ENCODE measurements at regions not wholly inside any gene's neighbourhood (a gene's known extent, or its start where the extent isn't known, plus 50 kb on each side); places are given as distances from the start of the nearest gene placed in this dataset.

DNA sequence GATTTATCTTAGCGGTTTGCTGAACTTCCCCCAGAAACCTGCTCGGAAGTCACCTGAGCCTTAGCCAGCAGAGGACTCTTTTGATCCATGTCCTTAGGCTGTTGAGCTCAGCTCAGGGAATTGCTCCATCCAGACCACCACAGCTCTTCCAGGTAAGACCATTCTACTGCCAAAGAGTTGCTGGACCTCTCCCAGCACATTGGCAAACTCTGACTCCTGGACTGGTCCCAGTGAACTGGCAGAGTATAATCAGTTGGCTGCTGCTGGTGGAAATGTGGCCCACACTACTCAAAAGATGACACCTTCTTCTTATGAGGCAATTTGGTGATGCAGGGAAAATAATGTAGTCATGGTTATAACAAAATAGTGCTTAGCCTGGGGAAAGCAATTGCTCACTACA, 308.8 kb upstream of the FIGN start:
- H3K9me3 Mint-ChIP-seq: peaks cover 16% of the 10 kb centered on the region
- H3K36me3 Mint-ChIP-seq: peaks cover 5% of the 10 kb centered on the region
- ATAC-seq: no peak
- no peaks in the 10 kb centered on the region for H3K4me1 Mint-ChIP-seq (ENCODE audit: low read depth in 2 of 2)
- no peak for DNase-seq (ENCODE audit: low spot score)
- H3K27ac Mint-ChIP-seq: no peak overlapping the region
- H3K27me3 Mint-ChIP-seq: no peaks in the 10 kb centered on the region
- H3K4me3 Mint-ChIP-seq: no peak overlapping the region

DNA sequence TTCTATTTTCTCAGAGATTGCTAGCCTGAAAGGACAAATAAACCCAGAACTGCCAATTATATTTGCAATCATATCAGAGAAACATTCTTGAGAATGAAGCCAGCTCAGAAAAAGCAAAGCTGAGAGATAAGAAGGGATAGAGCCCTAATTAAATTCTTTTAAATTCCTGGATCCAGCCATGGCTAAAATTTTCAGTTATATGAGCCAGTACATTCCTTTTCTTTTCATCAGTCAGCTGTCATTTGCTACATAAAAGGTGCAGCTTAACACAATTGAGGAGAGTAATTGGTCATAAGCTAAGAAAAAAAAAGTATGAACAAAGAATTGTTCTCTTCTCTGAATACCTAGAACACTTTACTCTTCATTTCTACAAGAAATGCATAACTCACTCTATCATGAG, 303.5 kb upstream of the FIGN start:
- H3K4me3 Mint-ChIP-seq: no peak overlapping the region
- ATAC-seq (no peak), DNase-seq (ENCODE audit: low spot score) (no peak)
- peaks cover 5% of the 10 kb centered on the region for H3K36me3 Mint-ChIP-seq
- peaks cover 7% of the 10 kb centered on the region for H3K9me3 Mint-ChIP-seq
- H3K4me1 Mint-ChIP-seq (ENCODE audit: low read depth in 2 of 2): no peaks in the 10 kb centered on the region
- H3K27ac Mint-ChIP-seq: no peak overlapping the region
- no peaks in the 10 kb centered on the region for H3K27me3 Mint-ChIP-seq

DNA sequence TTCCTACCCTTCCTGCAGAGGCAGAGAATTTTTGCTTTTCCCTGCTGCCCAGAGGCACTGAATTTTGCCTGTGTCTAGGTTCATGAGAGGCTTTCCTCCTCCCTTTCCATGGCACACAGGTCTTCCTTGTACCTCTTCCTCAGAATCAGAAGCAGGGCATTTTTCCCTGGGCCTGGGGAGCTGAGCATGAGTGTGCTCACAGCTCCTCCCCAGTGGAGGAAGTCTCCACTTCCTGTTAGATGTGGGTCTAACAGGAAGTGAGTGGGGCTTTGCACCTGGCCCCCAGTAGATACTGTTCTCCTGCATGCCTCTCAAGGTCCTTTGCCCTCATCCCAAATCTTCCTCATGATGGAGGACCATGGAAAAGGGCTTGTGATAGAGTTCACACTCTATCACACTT, 297.2 kb upstream of the FIGN start:
- H3K9me3 Mint-ChIP-seq: peaks cover 13% of the 10 kb centered on the region
- H3K4me3 Mint-ChIP-seq: no peak overlapping the region
- H3K4me1 Mint-ChIP-seq (ENCODE audit: low read depth in 2 of 2): peaks cover 0 to 3% of the 10 kb centered on the region in 2 donors
- no peak for DNase-seq (ENCODE audit: low spot score)
- no peaks in the 10 kb centered on the region for H3K36me3 Mint-ChIP-seq
- ATAC-seq: no peak
- H3K27me3 Mint-ChIP-seq: no peaks in the 10 kb centered on the region
- no peak overlapping the region for H3K27ac Mint-ChIP-seq

DNA sequence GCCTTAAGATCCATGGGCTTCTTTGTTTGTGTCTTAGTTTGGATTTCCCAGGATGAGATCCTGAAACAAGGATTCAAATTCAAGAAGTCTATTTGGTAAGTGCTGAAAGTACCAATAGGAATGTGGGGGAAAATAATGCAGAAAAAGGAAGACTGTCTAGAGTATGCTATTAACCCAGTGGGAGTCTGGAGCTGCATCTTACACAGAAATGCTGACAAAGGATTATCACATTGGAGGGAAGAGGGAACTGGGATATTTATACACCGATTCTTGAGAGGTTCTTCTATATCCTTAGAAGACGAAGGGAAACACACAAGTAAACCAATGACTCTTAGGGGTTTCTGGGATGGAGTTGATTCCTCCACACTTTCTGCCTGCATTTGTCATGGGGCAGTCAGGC, 294.8 kb upstream of the FIGN start:
- Mint-ChIP-seq H3K4me1 (ENCODE audit: low read depth in 2 of 2) (peaks cover 0 to 3% of the 10 kb centered on the region in 2 donors), H3K36me3 (peaks cover 5% of the 10 kb centered on the region), H3K27ac (no peak overlapping the region), H3K9me3 (peaks cover 19% of the 10 kb centered on the region), H3K27me3 (no peaks in the 10 kb centered on the region), H3K4me3 (no peak overlapping the region)
- ATAC-seq (no peak), DNase-seq (ENCODE audit: low spot score) (no peak)

DNA sequence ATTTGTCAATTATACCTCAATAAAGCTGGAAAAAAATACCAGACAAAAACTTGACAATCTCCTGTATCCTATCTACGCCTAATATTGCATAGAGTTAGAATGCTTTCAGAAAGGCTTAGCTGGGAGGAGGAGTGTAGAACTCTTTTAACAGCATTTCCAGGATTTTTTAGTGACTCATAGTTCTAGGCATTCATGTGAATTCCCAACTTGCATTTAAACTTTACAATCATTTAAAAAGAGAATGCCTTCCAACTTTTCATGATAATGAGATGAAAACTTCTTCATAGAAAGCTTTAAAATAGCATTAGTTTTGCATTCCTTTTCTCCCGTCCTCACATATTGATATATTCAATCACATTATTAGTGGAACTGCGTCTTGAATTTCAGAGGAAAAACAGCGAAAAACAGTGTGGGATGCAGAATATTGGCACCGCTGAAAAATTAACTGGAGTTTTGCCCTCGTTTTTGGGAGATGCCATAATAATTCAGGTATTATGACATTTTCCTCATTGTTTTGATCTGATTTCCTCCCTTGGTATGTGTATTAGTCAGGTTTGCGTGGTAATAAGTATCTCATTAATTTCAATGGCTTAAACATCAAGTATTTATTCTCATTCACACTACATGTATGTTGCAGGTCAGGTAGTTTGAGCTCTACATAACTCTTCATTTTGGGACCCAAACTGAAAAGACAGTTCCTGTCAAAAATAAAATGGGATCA, 293.2 kb upstream of the FIGN start:
- no peaks in the 10 kb centered on the region for H3K27me3 Mint-ChIP-seq
- DNase-seq (ENCODE audit: low spot score) (no peak), ATAC-seq (no peak)
- H3K4me3 Mint-ChIP-seq: no peak overlapping the region
- no peak overlapping the region for H3K27ac Mint-ChIP-seq
- peaks cover 5% of the 10 kb centered on the region for H3K36me3 Mint-ChIP-seq
- H3K9me3 Mint-ChIP-seq: peaks cover 21% of the 10 kb centered on the region
- peaks cover 0 to 3% of the 10 kb centered on the region in 2 donors for H3K4me1 Mint-ChIP-seq (ENCODE audit: low read depth in 2 of 2)

DNA sequence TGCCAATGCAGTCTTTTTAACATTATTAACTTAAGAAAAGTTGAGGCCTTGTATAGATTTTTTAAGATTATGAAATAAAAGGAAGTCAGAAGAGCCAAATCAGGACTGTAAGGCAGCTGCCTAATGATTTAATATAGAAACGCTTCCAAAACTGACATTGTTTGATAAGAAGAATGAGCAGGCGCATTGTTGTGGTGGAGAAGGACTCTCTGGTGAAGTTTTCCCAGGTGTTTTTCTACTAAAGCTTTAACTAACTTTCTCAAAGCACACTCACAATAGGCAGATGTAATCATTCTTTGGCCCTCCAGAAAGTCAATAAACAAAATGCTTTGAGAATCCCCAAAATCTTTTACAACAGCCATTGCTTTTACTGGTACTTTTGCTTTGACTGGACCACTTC, 288.6 kb upstream of the FIGN start:
- Mint-ChIP-seq H3K9me3 (peaks cover 31% of the 10 kb centered on the region), H3K36me3 (peaks cover 16% of the 10 kb centered on the region), H3K27ac (no peak overlapping the region), H3K4me3 (no peak overlapping the region), H3K27me3 (no peaks in the 10 kb centered on the region), H3K4me1 (ENCODE audit: low read depth in 2 of 2) (no peaks in the 10 kb centered on the region)
- no peak for ATAC-seq
- DNase-seq (ENCODE audit: low spot score): no peak

DNA sequence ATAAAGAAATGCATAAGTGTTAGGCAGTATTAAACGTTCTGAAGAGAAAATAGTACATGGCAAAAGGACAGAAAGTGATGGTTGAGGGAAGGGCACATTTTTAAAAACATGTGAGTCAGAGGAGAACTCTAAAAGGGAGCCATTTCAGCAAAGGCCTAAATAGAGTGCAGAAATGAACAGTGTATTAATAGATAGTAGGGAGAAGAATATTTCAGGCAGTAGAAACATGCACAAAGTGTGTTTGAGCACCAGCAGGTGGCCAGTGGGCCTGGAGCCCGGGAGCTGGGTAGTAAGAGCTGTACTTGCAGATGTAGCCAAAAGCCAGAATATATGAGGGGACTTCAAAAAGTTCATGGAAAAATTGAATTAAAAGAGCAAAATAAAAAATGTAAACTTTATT, 288.1 kb upstream of the FIGN start:
- H3K4me3 Mint-ChIP-seq: no peak overlapping the region
- peaks cover 16% of the 10 kb centered on the region for H3K36me3 Mint-ChIP-seq
- H3K9me3 Mint-ChIP-seq: peaks cover 28% of the 10 kb centered on the region
- ATAC-seq (no peak), DNase-seq (ENCODE audit: low spot score) (no peak)
- no peaks in the 10 kb centered on the region for H3K27me3 Mint-ChIP-seq
- no peaks in the 10 kb centered on the region for H3K4me1 Mint-ChIP-seq (ENCODE audit: low read depth in 2 of 2)
- no peak overlapping the region for H3K27ac Mint-ChIP-seq

DNA sequence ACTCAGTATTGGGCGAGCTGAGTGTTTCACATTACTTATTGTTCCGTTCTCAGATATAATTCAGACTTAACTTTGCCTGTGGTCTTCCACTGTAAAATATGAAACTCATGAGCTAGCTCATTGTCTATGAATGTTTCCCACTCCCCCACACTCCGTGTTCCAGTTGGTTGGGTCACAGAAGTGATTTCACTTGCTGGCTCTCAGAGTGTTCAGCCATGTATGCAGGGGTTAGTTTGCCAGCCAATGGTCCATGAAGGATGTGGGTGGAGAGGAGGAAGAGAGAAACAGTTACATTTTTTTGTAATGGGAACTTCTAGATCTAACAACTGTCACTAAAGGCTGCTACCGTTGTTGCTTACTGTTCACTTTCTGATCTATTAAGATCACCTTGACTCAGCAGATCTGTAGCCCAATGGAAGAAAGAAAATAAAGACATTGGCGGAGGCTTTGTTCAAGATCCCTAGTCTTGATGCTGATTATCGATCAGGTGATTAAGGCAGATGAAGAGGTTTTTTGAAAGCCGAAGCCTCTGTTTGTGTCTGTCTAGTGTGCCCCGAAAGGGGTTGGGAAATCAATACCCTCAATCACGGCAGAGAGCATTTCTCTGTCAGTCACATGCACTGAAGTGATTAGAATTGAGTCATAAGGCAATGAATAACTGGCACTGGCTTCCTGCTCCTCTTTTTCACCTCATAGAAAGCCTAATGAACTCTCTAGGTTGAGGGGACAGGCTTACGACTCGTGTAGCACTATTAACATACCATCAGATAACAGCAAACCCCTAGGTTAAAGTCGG, 279.7 kb upstream of the FIGN start:
- Mint-ChIP-seq H3K4me3 (no peak overlapping the region), H3K36me3 (no peaks in the 10 kb centered on the region), H3K27ac (no peak overlapping the region), H3K9me3 (peaks cover 4% of the 10 kb centered on the region), H3K27me3 (no peaks in the 10 kb centered on the region), H3K4me1 (ENCODE audit: low read depth in 2 of 2) (no peaks in the 10 kb centered on the region)
- ATAC-seq (no peak), DNase-seq (ENCODE audit: low spot score) (no peak)

DNA sequence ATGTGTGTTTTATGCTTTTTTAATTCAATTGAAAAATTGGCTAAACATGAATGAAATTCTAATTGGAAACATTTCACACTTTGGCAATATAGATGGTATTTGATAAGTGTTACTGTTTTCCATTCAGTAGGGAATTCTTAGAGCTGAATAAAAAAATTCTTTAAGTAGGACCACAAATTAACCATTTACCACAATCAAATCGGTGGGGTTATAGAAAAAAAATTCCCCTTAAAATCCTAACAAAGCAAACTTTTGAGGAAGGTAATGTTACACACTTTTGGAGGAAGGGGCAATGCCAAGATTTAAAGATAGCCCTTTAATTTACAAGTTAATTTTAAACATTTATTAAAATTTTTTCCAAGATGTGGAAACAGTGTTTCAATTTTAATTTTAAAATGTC, 279.0 kb upstream of the FIGN start:
- no peak overlapping the region for H3K27ac Mint-ChIP-seq
- no peaks in the 10 kb centered on the region for H3K27me3 Mint-ChIP-seq
- no peak for ATAC-seq
- no peak for DNase-seq (ENCODE audit: low spot score)
- H3K4me1 Mint-ChIP-seq (ENCODE audit: low read depth in 2 of 2): no peaks in the 10 kb centered on the region
- no peaks in the 10 kb centered on the region for H3K36me3 Mint-ChIP-seq
- H3K4me3 Mint-ChIP-seq: no peak overlapping the region
- H3K9me3 Mint-ChIP-seq: peaks cover 1% of the 10 kb centered on the region

DNA sequence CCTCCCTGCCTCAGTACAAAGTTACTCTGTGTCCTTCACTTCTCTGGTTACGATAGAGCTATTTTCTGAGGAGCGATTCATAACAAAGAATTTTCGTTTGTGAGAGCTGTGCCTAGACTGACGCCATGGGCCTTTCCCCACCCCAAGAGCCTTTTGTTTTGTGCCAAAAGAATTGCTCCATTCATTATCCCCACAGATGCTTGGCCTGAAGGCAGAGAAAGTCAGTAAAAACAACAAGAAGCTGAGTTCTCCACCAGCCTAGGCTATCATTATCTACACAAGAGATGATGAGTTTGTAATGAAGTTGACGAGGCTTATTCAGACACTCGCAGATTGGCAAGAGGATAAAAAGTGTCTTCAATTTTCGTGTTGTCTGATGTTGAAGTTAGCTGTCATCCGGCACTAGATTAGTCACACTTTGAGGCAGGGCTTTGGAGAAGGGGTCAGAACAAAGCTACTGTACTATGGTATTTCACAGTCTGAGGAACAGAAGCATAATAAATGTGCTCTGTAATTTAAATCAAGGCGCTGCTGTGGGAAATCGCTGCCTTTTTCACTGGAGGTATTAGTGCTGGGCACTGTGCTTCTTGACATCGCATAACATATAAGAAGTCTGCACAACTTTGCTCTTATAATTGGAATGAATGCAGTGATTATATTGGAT, 278.4 kb upstream of the FIGN start:
- DNase-seq (ENCODE audit: low spot score) (no peak), ATAC-seq (no peak)
- no peaks in the 10 kb centered on the region for H3K27me3 Mint-ChIP-seq
- H3K9me3 Mint-ChIP-seq: no peaks in the 10 kb centered on the region
- H3K27ac Mint-ChIP-seq: no peak overlapping the region
- no peaks in the 10 kb centered on the region for H3K4me1 Mint-ChIP-seq (ENCODE audit: low read depth in 2 of 2)
- no peaks in the 10 kb centered on the region for H3K36me3 Mint-ChIP-seq
- H3K4me3 Mint-ChIP-seq: no peak overlapping the region

DNA sequence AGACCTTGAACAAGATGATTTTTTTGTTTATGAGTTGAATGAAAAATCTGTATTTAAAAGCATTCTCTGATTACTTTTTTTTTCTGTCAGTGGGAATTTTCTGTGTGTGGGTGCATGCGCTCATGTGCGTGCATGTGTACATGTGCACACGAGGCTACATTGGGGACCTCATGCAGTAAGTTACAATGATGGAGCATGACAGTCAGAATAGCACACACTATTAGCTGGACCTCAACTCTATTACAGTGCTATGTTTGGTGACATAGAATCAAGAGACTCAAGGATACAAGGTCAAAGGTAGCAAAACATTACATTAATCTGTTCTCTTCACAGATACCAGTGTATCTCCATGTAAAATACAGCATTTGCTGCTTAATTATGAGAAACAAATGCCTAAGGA, 276.8 kb upstream of the FIGN start:
- Mint-ChIP-seq H3K36me3 (no peaks in the 10 kb centered on the region), H3K27me3 (no peaks in the 10 kb centered on the region), H3K27ac (no peak overlapping the region), H3K4me1 (ENCODE audit: low read depth in 2 of 2) (no peaks in the 10 kb centered on the region), H3K9me3 (no peaks in the 10 kb centered on the region), H3K4me3 (no peak overlapping the region)
- ATAC-seq: no peak
- DNase-seq (ENCODE audit: low spot score): no peak

DNA sequence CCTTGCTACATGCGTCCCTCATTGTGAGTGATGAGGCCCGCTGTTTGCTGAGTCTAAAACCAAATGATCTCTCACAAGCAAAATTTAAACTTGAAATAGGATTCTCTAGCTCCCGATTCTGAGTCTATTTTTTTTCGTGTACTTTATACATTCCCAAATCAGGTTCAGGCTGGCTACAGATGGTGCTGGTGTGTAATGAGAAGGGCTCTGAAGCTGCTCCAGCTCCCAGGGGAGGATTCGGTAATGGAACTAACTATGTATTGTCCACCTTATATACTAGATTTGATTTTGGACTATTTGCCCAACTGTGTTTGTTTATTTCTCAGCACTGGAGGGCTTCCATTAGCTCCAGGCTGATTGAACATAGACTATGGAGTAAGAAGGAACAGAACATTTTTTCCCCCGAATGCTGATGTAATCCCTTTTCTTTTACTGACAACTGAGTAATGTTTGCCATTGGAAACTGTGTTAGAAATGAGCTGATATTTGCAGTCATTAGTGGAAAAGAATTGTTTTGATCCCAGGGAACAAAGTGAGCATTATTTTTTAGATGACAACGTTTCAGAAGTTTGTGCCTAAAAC, 274.0 kb upstream of the FIGN start:
- ATAC-seq: no peak
- peaks cover under 1% of the 10 kb centered on the region for H3K9me3 Mint-ChIP-seq
- H3K36me3 Mint-ChIP-seq: no peaks in the 10 kb centered on the region
- no peak for DNase-seq (ENCODE audit: low spot score)
- H3K4me1 Mint-ChIP-seq (ENCODE audit: low read depth in 2 of 2): no peaks in the 10 kb centered on the region
- no peak overlapping the region for H3K4me3 Mint-ChIP-seq
- H3K27me3 Mint-ChIP-seq: no peaks in the 10 kb centered on the region
- H3K27ac Mint-ChIP-seq: no peak overlapping the region

DNA sequence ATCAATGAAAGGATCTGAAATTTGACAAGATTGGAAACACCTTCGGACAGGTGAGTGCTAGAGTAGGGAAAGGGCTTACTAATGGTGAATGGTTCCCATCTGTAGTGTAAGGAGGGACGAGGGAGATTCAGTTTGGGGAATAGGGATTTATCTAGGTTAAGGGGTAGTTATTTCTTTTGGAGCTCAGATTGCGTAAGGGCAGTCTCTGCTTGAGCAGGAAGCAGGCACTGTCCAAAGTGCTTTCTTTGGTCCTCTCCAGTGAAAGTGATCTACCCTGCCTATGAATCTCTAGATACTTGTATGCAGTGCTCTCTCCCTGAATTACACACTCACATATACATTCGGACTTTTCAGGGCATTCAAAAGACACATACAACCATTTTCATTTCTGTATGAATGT, 272.9 kb upstream of the FIGN start:
- Mint-ChIP-seq H3K4me3 (no peak overlapping the region), H3K27ac (no peak overlapping the region), H3K9me3 (peaks cover 5% of the 10 kb centered on the region), H3K4me1 (ENCODE audit: low read depth in 2 of 2) (no peaks in the 10 kb centered on the region), H3K27me3 (no peaks in the 10 kb centered on the region), H3K36me3 (no peaks in the 10 kb centered on the region)
- no peak for DNase-seq (ENCODE audit: low spot score)
- no peak for ATAC-seq

DNA sequence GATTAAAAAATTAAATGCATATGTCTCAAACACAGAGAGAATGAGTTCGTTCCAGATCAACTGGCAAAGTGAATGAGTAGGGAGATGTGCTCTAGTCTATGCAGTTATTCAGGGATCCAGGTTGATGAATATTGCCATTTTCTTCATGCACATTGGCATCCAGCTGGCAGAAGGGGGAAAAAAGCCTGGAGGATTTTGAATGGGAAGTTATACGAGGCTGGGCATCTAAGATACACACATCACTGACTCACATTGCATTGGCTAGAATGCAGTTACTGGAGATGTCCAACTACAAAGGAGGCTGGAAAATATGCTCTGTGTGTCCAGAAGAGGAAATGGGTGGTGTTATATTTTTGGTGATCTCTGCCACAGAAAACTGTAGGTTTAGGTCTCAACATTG, 270.9 kb upstream of the FIGN start:
- ATAC-seq (no peak), DNase-seq (ENCODE audit: low spot score) (no peak)
- no peak overlapping the region for H3K27ac Mint-ChIP-seq
- no peaks in the 10 kb centered on the region for H3K36me3 Mint-ChIP-seq
- peaks cover 5% of the 10 kb centered on the region for H3K9me3 Mint-ChIP-seq
- H3K27me3 Mint-ChIP-seq: no peaks in the 10 kb centered on the region
- H3K4me3 Mint-ChIP-seq: no peak overlapping the region
- H3K4me1 Mint-ChIP-seq (ENCODE audit: low read depth in 2 of 2): no peaks in the 10 kb centered on the region

All from natural killer cell treated with Interleukin-12 subunit alpha and Interleukin-12 subunit beta and Interleukin-15 and Interleukin-18, amount 100 ng/mL, for 72 hours (primary cell).